ENCODE measurements at regions not wholly inside any gene's neighbourhood (a gene's known extent, or its start where the extent isn't known, plus 50 kb on each side); places are given as distances from the start of the nearest gene placed in this dataset.

- H3K27me3 Mint-ChIP-seq (ENCODE audit: low read depth, unreplicated experiment), result no peaks in the 10 kb centered on the region
- Histone ChIP-seq H3K4me3 (ENCODE audit: insufficient read depth, low read depth, low read length) (no peak overlapping the region), H3K27ac (ENCODE audit: low read depth, low read length) (no peak overlapping the region), H3K27me3 (ENCODE audit: insufficient read depth, low read length) (no peaks in the 10 kb centered on the region), H3K4me1 (ENCODE audit: insufficient read depth, low read length) (no peaks in the 10 kb centered on the region), H2AFZ (ENCODE audit: low read depth, low read length) (peak overlapping the region; percentile 4), H4K20me1 (ENCODE audit: insufficient read depth, low read length) (no peaks in the 10 kb centered on the region), H3K9me3 (ENCODE audit: insufficient read depth, low read depth, low read length) (no peaks in the 10 kb centered on the region), H3K79me2 (ENCODE audit: insufficient read depth, low read length) (no peaks in the 10 kb centered on the region), H3K36me3 (ENCODE audit: insufficient read depth, low read length) (no peaks in the 10 kb centered on the region), H3K9ac (ENCODE audit: low read length) (no peak overlapping the region), H3K4me2 (ENCODE audit: low read length) (no peak overlapping the region)
- FAIRE-seq (no peak), DNase-seq (ENCODE audit: low read depth) (no peak)
- H3K36me3 Mint-ChIP-seq (ENCODE audit: low read depth, unreplicated experiment), result no peaks in the 10 kb centered on the region
- no peaks in the 10 kb centered on the region for H3K4me1 Mint-ChIP-seq (ENCODE audit: low read depth, unreplicated experiment)
- no peak overlapping the region for H3K27ac Mint-ChIP-seq (ENCODE audit: unreplicated experiment)
- H3K4me3 Mint-ChIP-seq (ENCODE audit: unreplicated experiment), result no peak overlapping the region
- H3K9me3 Mint-ChIP-seq (ENCODE audit: unreplicated experiment), result peaks cover 6% of the 10 kb centered on the region
- TF ChIP-seq EZH2 (IDR thresholded peaks at IDR 0.05; ENCODE audit: insufficient read depth, low read length), result no peak
- no peak for TF ChIP-seq CTCF (IDR thresholded peaks at IDR 0.05; ENCODE audit: insufficient read depth, low read depth, low read length)
Measured at GRCh38 chr2:6224267-6224666, 532.1 kb downstream of the SOX11 start.

GRCh38 chr2:6228251-6228650 lies 536.1 kb downstream of the SOX11 start:
- Histone ChIP-seq H3K36me3 (ENCODE audit: insufficient read depth, low read length) (no peaks in the 10 kb centered on the region), H3K4me2 (ENCODE audit: low read length) (no peak overlapping the region), H3K4me1 (ENCODE audit: insufficient read depth, low read length) (no peaks in the 10 kb centered on the region), H2AFZ (ENCODE audit: low read depth, low read length) (no peak overlapping the region), H3K27me3 (ENCODE audit: insufficient read depth, low read length) (no peaks in the 10 kb centered on the region), H4K20me1 (ENCODE audit: insufficient read depth, low read length) (no peaks in the 10 kb centered on the region), H3K9me3 (ENCODE audit: insufficient read depth, low read depth, low read length) (no peaks in the 10 kb centered on the region), H3K79me2 (ENCODE audit: insufficient read depth, low read length) (no peaks in the 10 kb centered on the region), H3K27ac (ENCODE audit: low read depth, low read length) (no peak overlapping the region), H3K9ac (ENCODE audit: low read length) (no peak overlapping the region), H3K4me3 (ENCODE audit: insufficient read depth, low read depth, low read length) (no peak overlapping the region)
- Mint-ChIP-seq H3K27me3 (ENCODE audit: low read depth, unreplicated experiment) (no peaks in the 10 kb centered on the region), H3K4me3 (ENCODE audit: unreplicated experiment) (no peak overlapping the region), H3K9me3 (ENCODE audit: unreplicated experiment) (peaks cover 4% of the 10 kb centered on the region), H3K4me1 (ENCODE audit: low read depth, unreplicated experiment) (no peaks in the 10 kb centered on the region), H3K36me3 (ENCODE audit: low read depth, unreplicated experiment) (no peaks in the 10 kb centered on the region), H3K27ac (ENCODE audit: unreplicated experiment) (no peak overlapping the region)
- DNase-seq (ENCODE audit: low read depth), result no peak
- no peak for FAIRE-seq
- no peak for TF ChIP-seq EZH2 (IDR thresholded peaks at IDR 0.05; ENCODE audit: insufficient read depth, low read length)
- TF ChIP-seq CTCF (IDR thresholded peaks at IDR 0.05; ENCODE audit: insufficient read depth, low read depth, low read length), result no peak

GRCh38 chr2:6231166-6231565 lies 539.0 kb downstream of the SOX11 start:
- Histone ChIP-seq H3K4me2 (ENCODE audit: low read length) (no peak overlapping the region), H3K79me2 (ENCODE audit: insufficient read depth, low read length) (no peaks in the 10 kb centered on the region), H3K36me3 (ENCODE audit: insufficient read depth, low read length) (no peaks in the 10 kb centered on the region), H3K9ac (ENCODE audit: low read length) (no peak overlapping the region), H3K4me3 (ENCODE audit: insufficient read depth, low read depth, low read length) (no peak overlapping the region), H2AFZ (ENCODE audit: low read depth, low read length) (no peak overlapping the region), H3K27me3 (ENCODE audit: insufficient read depth, low read length) (no peaks in the 10 kb centered on the region), H3K9me3 (ENCODE audit: insufficient read depth, low read depth, low read length) (no peaks in the 10 kb centered on the region), H3K4me1 (ENCODE audit: insufficient read depth, low read length) (no peaks in the 10 kb centered on the region), H4K20me1 (ENCODE audit: insufficient read depth, low read length) (no peaks in the 10 kb centered on the region), H3K27ac (ENCODE audit: low read depth, low read length) (no peak overlapping the region)
- FAIRE-seq, result no peak
- peaks cover 3% of the 10 kb centered on the region for H3K9me3 Mint-ChIP-seq (ENCODE audit: unreplicated experiment)
- peak; percentile 64 for DNase-seq (ENCODE audit: low read depth)
- TF ChIP-seq EZH2 (IDR thresholded peaks at IDR 0.05; ENCODE audit: insufficient read depth, low read length), result no peak
- TF ChIP-seq CTCF (IDR thresholded peaks at IDR 0.05; ENCODE audit: insufficient read depth, low read depth, low read length), result no peak
- no peak overlapping the region for H3K4me3 Mint-ChIP-seq (ENCODE audit: unreplicated experiment)
- no peaks in the 10 kb centered on the region for H3K4me1 Mint-ChIP-seq (ENCODE audit: low read depth, unreplicated experiment)
- no peaks in the 10 kb centered on the region for H3K36me3 Mint-ChIP-seq (ENCODE audit: low read depth, unreplicated experiment)
- no peaks in the 10 kb centered on the region for H3K27me3 Mint-ChIP-seq (ENCODE audit: low read depth, unreplicated experiment)
- H3K27ac Mint-ChIP-seq (ENCODE audit: unreplicated experiment), result no peak overlapping the region
